Omental fat pad (tissue), 3 donors: ENCODE measurements at regions not wholly inside any gene's neighbourhood (a gene's known extent, or its start where the extent isn't known, plus 50 kb on each side); places are given as distances from the start of the nearest gene placed in this dataset.

Experiments used
- ATAC-seq: fragments of 150-250 bp; one replicate; pipeline ENCODE4 v1.9.1; 2016; ENCODE audit warnings: mild to moderate bottlenecking, moderate library complexity; ENCODE audit not compliant: low FRiP score
- DNase-seq: peaks from one replicate; pipeline ENCODE4 v3.0.0-alpha.2; 2019; ENCODE audit warnings: low spot score
- TF ChIP-seq, protein P1 (sequence below), 3 donors: fragments of 450-650 bp; IDR thresholded peaks; one replicate each; pipeline ENCODE4 v1.5.1; 2016 to 2017; ENCODE audit warnings: antibody characterized with exemption in 3 of 3, mild to moderate bottlenecking in 3 of 3, moderate library complexity in 2 of 3

DNA sequence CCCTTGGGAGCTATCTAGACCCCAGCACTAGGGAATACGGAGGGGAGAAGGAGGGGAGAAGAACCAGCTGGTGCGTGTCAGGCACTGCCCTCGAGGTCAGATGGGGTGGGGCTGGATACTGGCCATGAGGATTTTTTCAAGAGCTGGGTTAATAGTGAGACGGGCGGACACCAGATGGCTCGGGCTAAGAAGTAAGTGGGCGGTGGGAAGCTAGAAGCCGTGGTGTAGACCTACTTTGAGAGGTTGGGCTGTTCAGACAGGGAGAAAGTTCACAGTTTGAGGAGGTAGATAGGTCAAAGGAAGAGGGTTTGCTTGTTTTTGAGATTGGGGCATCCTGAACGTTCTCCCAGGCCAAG is 303.8 kb downstream of the SEC14L1 start:
- no peak for ATAC-seq
- no peak for DNase-seq
- TF ChIP-seq, protein P1, sequence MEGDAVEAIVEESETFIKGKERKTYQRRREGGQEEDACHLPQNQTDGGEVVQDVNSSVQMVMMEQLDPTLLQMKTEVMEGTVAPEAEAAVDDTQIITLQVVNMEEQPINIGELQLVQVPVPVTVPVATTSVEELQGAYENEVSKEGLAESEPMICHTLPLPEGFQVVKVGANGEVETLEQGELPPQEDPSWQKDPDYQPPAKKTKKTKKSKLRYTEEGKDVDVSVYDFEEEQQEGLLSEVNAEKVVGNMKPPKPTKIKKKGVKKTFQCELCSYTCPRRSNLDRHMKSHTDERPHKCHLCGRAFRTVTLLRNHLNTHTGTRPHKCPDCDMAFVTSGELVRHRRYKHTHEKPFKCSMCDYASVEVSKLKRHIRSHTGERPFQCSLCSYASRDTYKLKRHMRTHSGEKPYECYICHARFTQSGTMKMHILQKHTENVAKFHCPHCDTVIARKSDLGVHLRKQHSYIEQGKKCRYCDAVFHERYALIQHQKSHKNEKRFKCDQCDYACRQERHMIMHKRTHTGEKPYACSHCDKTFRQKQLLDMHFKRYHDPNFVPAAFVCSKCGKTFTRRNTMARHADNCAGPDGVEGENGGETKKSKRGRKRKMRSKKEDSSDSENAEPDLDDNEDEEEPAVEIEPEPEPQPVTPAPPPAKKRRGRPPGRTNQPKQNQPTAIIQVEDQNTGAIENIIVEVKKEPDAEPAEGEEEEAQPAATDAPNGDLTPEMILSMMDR (IDR thresholded peaks at IDR 0.05) = no peak

DNA sequence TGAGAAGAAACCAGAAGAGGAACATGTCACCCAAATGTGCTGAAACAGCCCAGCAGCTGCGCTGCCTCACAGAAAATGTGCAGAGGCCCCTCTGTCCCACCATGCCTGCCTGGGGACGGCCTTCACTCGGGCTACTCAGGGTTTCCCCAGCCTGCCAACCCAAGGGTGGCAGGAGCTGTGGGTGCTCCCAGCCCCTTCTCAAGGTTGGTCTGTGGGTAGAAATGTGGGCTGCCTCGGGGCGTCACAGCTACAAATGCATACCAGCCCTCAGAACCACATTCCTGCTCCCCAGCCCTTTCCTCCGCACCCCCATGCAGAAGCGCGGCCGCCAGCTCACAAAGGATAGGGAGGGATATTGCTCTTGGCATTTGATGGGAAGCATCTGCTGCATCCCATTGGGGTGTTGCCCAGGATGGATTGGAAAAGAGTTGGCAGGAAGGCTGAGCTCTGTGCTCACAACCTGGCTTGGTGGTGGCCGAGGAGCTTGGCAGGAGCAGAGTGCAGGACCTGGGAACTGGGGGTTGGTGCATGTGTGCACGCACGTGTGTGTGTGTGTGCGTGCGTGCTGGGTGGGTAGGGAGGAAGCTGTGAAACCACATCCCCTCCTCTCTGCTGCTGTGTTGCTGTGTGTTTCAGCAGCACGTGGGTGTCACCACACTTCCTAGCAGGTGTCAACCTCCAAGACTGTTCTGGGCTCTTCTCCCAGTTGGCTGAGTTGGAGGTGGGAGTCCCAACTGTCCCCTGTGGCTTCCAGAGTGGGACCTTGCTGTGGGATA is 304.4 kb downstream of the SEC14L1 start:
- ATAC-seq (peak; percentile 12), DNase-seq (no peak)
- TF ChIP-seq, protein P1 (IDR thresholded peaks at IDR 0.05) = no peak

DNA sequence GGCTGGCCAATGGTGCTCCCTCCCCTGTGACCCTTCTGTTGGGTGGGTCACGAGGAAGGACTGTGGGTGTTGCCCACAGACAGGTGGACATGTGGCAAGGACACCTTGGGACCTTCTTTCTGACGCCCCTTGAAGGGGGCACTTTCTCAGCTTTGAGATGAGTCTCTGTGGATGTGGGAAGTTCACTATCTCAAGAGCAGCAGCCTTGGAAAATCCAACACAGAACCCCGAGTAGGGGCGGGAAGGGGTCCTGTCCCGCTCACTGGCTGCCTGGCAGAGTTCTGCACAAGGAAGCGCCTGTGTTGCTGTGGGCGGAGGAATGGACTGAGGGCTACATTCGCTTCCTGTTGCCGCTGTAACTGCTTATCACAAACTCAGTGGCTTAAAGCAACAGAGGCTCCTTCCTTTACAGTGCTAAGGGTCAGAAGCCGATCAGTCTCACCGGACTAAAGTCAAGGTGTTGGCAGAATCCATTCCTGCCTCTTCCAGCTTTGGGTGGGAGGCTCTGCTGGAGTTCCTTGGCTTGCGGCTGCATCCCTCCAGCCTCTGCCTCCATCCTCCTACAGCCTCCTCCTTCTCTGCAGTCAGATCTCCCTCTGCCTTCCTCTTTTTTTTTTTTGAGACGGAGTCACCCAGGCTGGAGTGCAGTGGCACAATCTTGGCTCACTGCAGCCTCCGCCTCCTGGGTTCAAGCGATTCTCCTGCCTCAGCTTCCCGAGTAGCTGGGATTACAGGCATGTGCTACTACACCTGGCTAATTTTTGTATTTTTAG is 305.2 kb downstream of the SEC14L1 start:
- TF ChIP-seq, protein P1 (IDR thresholded peaks at IDR 0.05) = no peak
- ATAC-seq (no peak), DNase-seq (no peak)

DNA sequence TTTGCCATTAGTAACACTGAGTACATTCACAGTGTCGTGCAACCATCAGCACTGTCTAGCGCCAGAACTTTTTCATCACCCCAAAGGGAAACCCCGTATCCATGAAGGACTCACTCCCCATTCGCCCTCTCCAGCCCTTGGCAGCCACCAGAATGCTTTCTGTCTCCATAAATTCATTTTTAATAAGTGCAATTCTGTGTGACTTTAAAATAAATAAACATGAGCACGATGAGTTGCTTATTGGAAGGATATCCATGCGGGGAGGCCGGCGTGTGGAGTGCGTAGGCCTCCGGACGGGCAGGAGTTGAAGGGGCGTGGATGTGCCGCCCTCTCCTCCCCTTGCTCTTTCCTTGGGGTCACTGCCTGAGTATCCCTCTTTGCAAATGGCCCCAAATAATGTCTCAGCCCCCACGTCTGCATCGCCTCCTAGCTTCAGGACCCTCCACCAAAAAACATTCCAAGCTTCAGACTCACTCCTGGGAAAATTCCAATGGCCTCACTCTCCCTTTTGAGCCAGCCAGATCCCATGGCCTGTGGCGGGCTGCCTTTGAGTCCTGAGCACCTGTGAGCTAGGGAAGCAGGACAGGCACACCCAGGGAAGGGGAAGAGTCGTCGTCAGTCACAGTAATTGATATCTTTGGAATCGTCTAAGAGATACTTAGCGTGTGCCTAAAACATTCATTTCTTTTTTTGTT is 306.3 kb downstream of the SEC14L1 start:
- DNase-seq (no peak), ATAC-seq (no peak)
- TF ChIP-seq, protein P1 (IDR thresholded peaks at IDR 0.05) = no peak

DNA sequence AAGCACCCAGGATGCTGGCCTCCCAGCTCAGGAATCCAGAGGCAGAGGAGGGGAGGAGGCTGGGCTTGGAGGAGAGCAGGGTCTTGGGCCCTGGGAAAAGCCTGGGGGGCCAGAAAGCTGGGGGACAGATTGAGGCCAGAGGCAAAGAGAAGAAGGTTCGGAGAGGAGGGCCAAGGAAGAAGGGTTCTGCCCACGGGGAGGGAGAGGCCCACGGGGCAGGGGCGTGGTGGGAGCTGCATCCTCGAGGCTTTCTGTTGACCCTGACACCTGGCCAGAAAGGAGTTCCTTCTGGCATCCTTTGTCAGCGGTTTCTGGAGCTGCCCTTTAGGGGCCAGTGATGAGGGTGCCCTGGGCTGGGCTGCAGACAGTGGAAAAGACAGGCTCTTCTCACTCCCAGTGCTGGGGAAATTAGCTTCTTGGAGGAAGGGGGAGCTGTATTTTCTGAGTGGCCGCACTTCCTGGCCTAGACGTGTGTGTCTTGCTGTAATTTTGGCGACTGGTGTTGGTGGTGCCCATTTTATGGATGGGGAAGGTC is 308.7 kb downstream of the SEC14L1 start:
- no peak for ATAC-seq

DNA sequence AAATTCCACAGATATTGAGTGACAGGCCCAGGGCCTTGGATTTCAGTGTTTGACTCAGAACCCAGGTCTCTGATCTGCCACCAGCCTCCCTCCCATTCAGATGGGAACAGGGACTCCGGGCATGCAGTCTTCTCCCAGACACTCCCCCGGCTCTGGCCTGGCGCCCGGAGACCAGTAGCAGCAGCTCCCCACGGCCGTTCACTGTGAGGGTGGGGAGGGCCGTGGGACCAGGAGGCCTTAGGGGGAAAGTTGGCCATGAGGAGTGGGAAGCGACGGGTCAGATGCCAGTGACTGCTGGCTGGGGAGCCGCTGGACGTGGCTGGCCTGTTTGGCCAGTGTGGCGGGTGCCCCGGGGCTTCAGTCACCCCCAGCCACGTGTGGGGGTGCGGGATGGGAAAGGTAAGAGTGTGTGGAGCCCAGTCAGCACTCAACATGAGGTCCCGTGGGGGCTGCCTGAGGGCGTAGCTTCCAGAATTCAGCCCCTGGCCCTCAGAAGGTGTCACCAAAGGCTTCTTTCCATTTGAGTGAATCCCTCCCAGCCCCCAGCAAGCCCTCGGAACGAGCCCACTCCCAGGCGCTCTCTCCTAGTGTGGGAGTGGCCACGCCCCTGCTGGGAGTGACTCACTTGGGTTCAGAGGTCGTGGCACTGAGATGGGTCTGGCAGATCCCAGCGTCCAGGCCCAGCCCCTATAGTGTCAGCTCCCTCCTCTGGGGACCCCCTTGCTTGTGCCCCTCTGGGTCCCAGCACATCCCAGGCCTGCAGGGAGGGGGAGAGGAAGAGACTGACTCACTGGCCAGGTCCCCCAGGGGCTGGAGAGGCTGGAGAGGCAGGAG is 309.4 kb downstream of the SEC14L1 start:
- ATAC-seq (peak; percentile 68), DNase-seq (no peak)
- TF ChIP-seq, protein P1 (IDR thresholded peaks at IDR 0.05) = no peak

More for the DNA sequence above, 308.7 kb downstream of the SEC14L1 start:
- TF ChIP-seq, protein P1 (IDR thresholded peaks at IDR 0.05) = no peak
- DNase-seq = no peak
